GM20000 (cell line): ENCODE measurements at regions not wholly inside any gene's neighbourhood (a gene's known extent, or its start where the extent isn't known, plus 50 kb on each side); places are given as distances from the start of the nearest gene placed in this dataset.

Source experiments
- DNase-seq: peaks from one replicate; pipeline ENCODE4 v3.0.0; 2012; ENCODE audit warnings: low spot score
- CTCF ChIP-seq: IDR thresholded peaks from 2 replicates; pipeline ENCODE4 v1.5.1; 2012; ENCODE audit warnings: mild to moderate bottlenecking, control low read depth; ENCODE audit errors: extremely low read depth, missing control alignments

DNA sequence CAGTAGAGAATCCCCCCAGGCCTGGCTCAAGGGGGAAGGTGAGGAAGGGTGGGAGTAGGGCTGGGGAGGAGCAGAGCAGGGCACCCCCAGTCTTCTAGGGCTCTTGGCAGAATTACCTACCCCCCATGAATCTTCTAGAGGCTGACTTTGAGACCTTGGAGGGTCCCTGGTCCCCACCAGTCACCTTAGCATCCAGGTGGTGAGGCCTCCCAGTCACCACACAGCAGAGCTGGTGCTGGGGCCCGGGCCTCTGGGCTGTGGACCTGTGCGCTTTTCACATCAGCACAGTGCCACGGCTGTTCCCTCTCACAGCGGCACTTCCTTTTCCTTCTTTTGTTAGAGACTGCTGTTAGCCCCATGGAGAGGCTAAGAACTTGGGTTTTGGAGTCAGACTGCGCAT, 148.6 kb upstream of the PITX1 start:
- TF ChIP-seq CTCF: no peak

DNA sequence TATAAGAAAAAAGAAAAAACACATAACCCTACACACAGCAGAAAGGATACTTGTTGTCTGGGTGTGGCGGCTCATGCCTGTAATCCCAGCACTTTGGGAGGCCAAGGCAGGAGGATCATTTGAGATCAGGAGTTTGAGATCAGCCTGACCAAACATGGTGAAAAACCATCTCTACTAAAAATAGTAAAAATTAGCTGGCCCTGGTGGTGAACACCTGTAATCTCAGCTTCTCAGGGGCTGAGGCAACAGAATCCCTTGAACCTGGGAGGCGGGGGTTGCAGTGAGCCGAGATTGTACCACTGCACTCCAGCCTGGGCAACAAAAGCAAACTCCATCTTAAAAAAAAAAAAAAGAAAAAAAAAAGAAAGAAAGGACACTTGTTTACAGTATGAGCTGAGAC, 147.6 kb upstream of the PITX1 start:
- no peak for DNase-seq
- TF ChIP-seq CTCF: no peak

More for the DNA sequence above, 148.6 kb upstream of the PITX1 start:
- DNase-seq: no peak

DNA sequence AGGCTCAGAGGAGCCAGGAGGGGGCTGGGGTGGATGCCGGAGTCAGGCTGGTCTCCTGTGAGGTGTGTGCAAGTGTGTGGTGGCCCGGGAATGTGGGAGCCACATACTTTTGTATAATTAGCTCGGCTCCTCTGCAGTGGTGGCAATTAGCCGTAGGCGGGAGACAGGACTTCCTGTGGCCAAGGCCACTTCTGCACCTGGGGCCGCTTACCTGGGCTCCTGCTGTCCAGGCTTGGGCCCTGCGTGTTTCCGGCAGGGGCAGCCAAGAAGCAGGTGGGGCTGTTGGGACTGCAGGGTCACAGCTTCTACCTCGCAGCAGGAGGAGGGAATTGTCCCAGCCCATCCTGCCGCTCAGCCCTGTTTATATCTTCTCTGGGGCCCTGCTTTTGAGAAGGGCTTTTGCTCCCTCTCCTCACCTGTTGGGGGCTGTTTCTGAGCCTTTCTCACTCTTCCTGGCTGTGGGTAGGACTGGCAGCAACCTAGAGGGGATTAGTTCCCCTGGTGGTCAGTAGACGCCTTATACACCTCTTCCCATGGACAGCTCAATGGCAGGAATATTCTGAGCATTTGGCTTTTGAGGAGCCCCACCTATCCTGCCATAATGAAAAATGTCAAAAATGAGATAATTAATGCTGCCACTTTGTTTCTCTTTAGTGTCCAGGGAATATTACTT, 145.4 kb upstream of the PITX1 start:
- TF ChIP-seq CTCF: no peak
- DNase-seq: no peak

DNA sequence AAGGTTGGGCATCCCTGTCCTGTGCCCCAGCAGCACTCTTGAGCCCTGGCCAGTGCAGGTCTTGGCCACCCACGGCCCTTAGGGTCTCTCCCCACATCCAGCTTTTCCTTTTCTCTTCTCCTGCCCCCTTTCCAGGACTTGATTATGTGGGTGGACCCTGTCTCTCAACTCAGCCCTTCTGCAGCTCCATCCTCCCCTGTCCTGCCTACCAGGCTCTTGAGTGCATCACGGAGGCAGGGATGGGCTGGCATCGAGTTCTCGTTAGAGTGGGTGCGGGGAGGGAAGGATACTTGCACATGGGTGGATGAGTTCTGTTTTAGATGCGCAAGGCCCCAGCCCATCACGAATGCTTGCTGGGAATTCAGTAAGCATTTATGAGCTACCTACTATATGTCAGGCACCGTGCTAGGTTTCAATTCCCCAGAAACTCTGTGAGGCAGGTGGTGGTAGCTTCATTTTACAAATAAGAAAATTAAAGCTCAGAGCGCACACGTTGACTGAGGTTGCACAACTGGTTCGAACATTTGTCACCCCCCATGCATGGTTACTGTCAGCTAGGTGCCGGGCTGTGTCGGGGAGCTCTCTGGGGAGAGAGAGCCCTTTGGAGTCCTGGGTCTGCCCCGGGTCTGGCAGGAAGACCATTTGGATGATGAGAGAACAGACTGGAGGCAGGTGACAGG, 144.6 kb upstream of the PITX1 start:
- no peak for TF ChIP-seq CTCF
- DNase-seq: no peak

GRCh38 chr5:135177591-135177990, 143.6 kb upstream of the PITX1 start:
- no peak for TF ChIP-seq CTCF
- no peak for DNase-seq

DNA sequence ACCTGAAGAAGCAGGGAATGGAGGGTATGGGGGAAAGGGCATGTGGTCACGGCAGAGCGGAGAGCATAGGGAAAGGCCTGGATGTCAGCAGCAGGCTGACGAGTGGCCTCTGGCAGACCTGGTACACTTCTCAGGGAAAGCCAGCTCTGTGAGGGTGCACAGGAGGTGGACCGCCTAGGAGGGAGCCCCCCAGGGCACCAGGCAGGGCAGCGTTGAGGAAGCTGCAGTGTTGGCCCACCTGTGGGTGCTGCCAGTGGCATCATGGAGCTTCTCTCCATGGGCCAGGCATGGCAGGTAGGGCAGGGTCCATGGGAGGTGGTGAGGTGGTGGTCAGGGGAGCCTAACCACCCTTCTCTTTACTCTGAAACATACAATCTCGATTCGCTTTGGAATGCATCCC, 143.0 kb upstream of the PITX1 start:
- TF ChIP-seq CTCF: no peak
- no peak for DNase-seq

GRCh38 chr5:135174315-135175096, 140.5 kb upstream of the PITX1 start:
- no peak for DNase-seq
- no peak for TF ChIP-seq CTCF
